Esophagus squamous epithelium (tissue), 4 donors: ENCODE measurements at regions not wholly inside any gene's neighbourhood (a gene's known extent, or its start where the extent isn't known, plus 50 kb on each side); places are given as distances from the start of the nearest gene placed in this dataset.

Source experiments
- POLR2A ChIP-seq, 4 donors: fragments of 450-650 bp; IDR thresholded peaks; one replicate each; pipeline ENCODE4 v1.6.1; 2017; ENCODE audit warnings: antibody characterized with exemption in 4 of 4, mild to moderate bottlenecking in 4 of 4, moderate library complexity in 3 of 4
- TF ChIP-seq, protein P1 (sequence below), 6 experiments: fragments of 450-650 bp in 4 of 6; fragments of 200-600 bp in 2 of 6; sonication (generic) in 2 of 6; IDR thresholded peaks; one replicate each; pipeline ENCODE4 v1.5.1; 2016 to 2019; ENCODE audit warnings: antibody characterized with exemption in 6 of 6, mild to moderate bottlenecking in 4 of 6, moderate library complexity in 4 of 6

DNA sequence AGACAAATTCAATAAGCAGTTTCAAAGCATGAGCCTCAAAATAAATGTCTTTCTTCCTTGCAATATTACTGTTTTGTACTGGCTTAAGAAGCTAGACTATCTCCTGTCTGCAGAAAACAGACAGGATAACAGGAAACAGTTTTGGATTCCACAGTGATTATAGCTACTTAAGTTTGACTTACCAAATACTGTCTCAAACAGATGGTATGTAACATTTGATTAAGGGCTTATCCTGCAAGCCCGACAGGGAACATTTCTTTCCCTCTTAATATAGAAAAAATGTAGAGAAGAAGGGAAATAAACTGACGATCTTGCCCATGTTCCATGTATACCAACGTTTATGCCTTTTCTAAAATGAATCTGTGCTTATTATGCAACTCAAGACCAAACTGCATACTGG lies 179.9 kb upstream of the EEA1 start:
- TF ChIP-seq POLR2A (IDR thresholded peaks at IDR 0.05) = no peak
- TF ChIP-seq, protein P1, sequence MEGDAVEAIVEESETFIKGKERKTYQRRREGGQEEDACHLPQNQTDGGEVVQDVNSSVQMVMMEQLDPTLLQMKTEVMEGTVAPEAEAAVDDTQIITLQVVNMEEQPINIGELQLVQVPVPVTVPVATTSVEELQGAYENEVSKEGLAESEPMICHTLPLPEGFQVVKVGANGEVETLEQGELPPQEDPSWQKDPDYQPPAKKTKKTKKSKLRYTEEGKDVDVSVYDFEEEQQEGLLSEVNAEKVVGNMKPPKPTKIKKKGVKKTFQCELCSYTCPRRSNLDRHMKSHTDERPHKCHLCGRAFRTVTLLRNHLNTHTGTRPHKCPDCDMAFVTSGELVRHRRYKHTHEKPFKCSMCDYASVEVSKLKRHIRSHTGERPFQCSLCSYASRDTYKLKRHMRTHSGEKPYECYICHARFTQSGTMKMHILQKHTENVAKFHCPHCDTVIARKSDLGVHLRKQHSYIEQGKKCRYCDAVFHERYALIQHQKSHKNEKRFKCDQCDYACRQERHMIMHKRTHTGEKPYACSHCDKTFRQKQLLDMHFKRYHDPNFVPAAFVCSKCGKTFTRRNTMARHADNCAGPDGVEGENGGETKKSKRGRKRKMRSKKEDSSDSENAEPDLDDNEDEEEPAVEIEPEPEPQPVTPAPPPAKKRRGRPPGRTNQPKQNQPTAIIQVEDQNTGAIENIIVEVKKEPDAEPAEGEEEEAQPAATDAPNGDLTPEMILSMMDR (IDR thresholded peaks at IDR 0.05) = no peak
